ENCODE measurements at regions not wholly inside any gene's neighbourhood (a gene's known extent, or its start where the extent isn't known, plus 50 kb on each side); places are given as distances from the start of the nearest gene placed in this dataset.

- H3K27me3 Mint-ChIP-seq: peaks cover 5% of the 10 kb centered on the region
- no peak for ATAC-seq (ENCODE audit: low read depth)
- no peak overlapping the region for H3K27ac Mint-ChIP-seq
- no peaks in the 10 kb centered on the region for H3K36me3 Mint-ChIP-seq
- no peaks in the 10 kb centered on the region for H3K4me1 Mint-ChIP-seq
- no peak overlapping the region for H3K4me3 Mint-ChIP-seq
- no peaks in the 10 kb centered on the region for H3K9me3 Mint-ChIP-seq
- no peak for DNase-seq (ENCODE audit: low spot score in 2 of 2)
These were observed 76.5 kb upstream of the ITPRID1 start for GRCh38 chr7:31437250-31437865.

- ATAC-seq (ENCODE audit: low read depth) (no peak), DNase-seq (ENCODE audit: low spot score in 2 of 2) (no peak)
- Mint-ChIP-seq H3K27me3 (peaks cover 4% of the 10 kb centered on the region), H3K27ac (no peak overlapping the region), H3K4me3 (no peak overlapping the region), H3K4me1 (no peaks in the 10 kb centered on the region), H3K36me3 (no peaks in the 10 kb centered on the region), H3K9me3 (no peaks in the 10 kb centered on the region)
These were observed 74.7 kb upstream of the ITPRID1 start for GRCh38 chr7:31439165-31439564.

GRCh38 chr7:31440511-31440910 is 73.4 kb upstream of the ITPRID1 start:
- Mint-ChIP-seq H3K4me3 (no peak overlapping the region), H3K9me3 (no peaks in the 10 kb centered on the region), H3K36me3 (no peaks in the 10 kb centered on the region), H3K4me1 (no peaks in the 10 kb centered on the region), H3K27ac (no peak overlapping the region), H3K27me3 (peaks cover 4% of the 10 kb centered on the region)
- DNase-seq (ENCODE audit: low spot score in 2 of 2): no peak
- ATAC-seq (ENCODE audit: low read depth): no peak

GRCh38 chr7:31442626-31443025 is 71.3 kb upstream of the ITPRID1 start:
- DNase-seq (ENCODE audit: low spot score in 2 of 2): no peak
- H3K36me3 Mint-ChIP-seq: no peaks in the 10 kb centered on the region

GRCh38 chr7:31443457-31443856 is 70.4 kb upstream of the ITPRID1 start:
- H3K27me3 Mint-ChIP-seq: peaks cover 3% of the 10 kb centered on the region
- H3K9me3 Mint-ChIP-seq: no peaks in the 10 kb centered on the region
- ATAC-seq (ENCODE audit: low read depth) (no peak), DNase-seq (ENCODE audit: low spot score in 2 of 2) (peak in 1 of 2 donors; percentile 19)
- no peaks in the 10 kb centered on the region for H3K36me3 Mint-ChIP-seq
- no peak overlapping the region for H3K27ac Mint-ChIP-seq
- no peak overlapping the region for H3K4me3 Mint-ChIP-seq
- H3K4me1 Mint-ChIP-seq: no peaks in the 10 kb centered on the region

More at GRCh38 chr7:31442626-31443025, 71.3 kb upstream of the ITPRID1 start:
- ATAC-seq (ENCODE audit: low read depth): no peak
- Mint-ChIP-seq H3K4me1 (no peaks in the 10 kb centered on the region), H3K27me3 (peaks cover 3% of the 10 kb centered on the region), H3K9me3 (no peaks in the 10 kb centered on the region), H3K27ac (no peak overlapping the region), H3K4me3 (no peak overlapping the region)

- H3K27me3 Mint-ChIP-seq: peaks cover 6% of the 10 kb centered on the region
- no peak overlapping the region for H3K27ac Mint-ChIP-seq
- H3K9me3 Mint-ChIP-seq: no peaks in the 10 kb centered on the region
- H3K4me3 Mint-ChIP-seq: no peak overlapping the region
- H3K36me3 Mint-ChIP-seq: no peaks in the 10 kb centered on the region
- DNase-seq (ENCODE audit: low spot score in 2 of 2): no peak
- ATAC-seq (ENCODE audit: low read depth): no peak
- no peaks in the 10 kb centered on the region for H3K4me1 Mint-ChIP-seq
These were observed 69.7 kb upstream of the ITPRID1 start for GRCh38 chr7:31444196-31444595.

GRCh38 chr7:31445686-31446355 is 68.1 kb upstream of the ITPRID1 start:
- no peak overlapping the region for H3K4me3 Mint-ChIP-seq
- H3K27me3 Mint-ChIP-seq: peaks cover 12% of the 10 kb centered on the region
- H3K27ac Mint-ChIP-seq: no peak overlapping the region
- no peaks in the 10 kb centered on the region for H3K36me3 Mint-ChIP-seq
- no peak for ATAC-seq (ENCODE audit: low read depth)
- no peak for DNase-seq (ENCODE audit: low spot score in 2 of 2)
- H3K9me3 Mint-ChIP-seq: no peaks in the 10 kb centered on the region
- no peaks in the 10 kb centered on the region for H3K4me1 Mint-ChIP-seq

- Mint-ChIP-seq H3K4me1 (no peaks in the 10 kb centered on the region), H3K27ac (no peak overlapping the region), H3K9me3 (no peaks in the 10 kb centered on the region), H3K4me3 (no peak overlapping the region), H3K36me3 (no peaks in the 10 kb centered on the region), H3K27me3 (peaks cover 12% of the 10 kb centered on the region)
- DNase-seq (ENCODE audit: low spot score in 2 of 2) (no peak), ATAC-seq (ENCODE audit: low read depth) (no peak)
These were observed 65.2 kb upstream of the ITPRID1 start for GRCh38 chr7:31448649-31449048.

GRCh38 chr7:31455844-31456243 is 58.0 kb upstream of the ITPRID1 start:
- Mint-ChIP-seq H3K4me3 (no peak overlapping the region), H3K4me1 (no peaks in the 10 kb centered on the region), H3K27ac (no peak overlapping the region), H3K36me3 (no peaks in the 10 kb centered on the region), H3K27me3 (peaks cover 8% of the 10 kb centered on the region), H3K9me3 (no peaks in the 10 kb centered on the region)
- ATAC-seq (ENCODE audit: low read depth): no peak
- no peak for DNase-seq (ENCODE audit: low spot score in 2 of 2)

GRCh38 chr7:31456646-31457368 is 57.1 kb upstream of the ITPRID1 start:
- no peaks in the 10 kb centered on the region for H3K4me1 Mint-ChIP-seq
- no peaks in the 10 kb centered on the region for H3K36me3 Mint-ChIP-seq
- H3K27ac Mint-ChIP-seq: no peak overlapping the region
- no peaks in the 10 kb centered on the region for H3K9me3 Mint-ChIP-seq
- no peak for ATAC-seq (ENCODE audit: low read depth)
- H3K4me3 Mint-ChIP-seq: no peak overlapping the region
- H3K27me3 Mint-ChIP-seq: peaks cover 6% of the 10 kb centered on the region
- no peak for DNase-seq (ENCODE audit: low spot score in 2 of 2)

- no peaks in the 10 kb centered on the region for H3K36me3 Mint-ChIP-seq
These were observed 56.3 kb upstream of the ITPRID1 start for GRCh38 chr7:31457551-31457950.

GRCh38 chr7:31458203-31458602 is 55.7 kb upstream of the ITPRID1 start:
- no peak overlapping the region for H3K4me3 Mint-ChIP-seq
- no peak overlapping the region for H3K27ac Mint-ChIP-seq
- no peaks in the 10 kb centered on the region for H3K9me3 Mint-ChIP-seq

More at GRCh38 chr7:31457551-31457950, 56.3 kb upstream of the ITPRID1 start:
- no peak for ATAC-seq (ENCODE audit: low read depth)
- DNase-seq (ENCODE audit: low spot score in 2 of 2): no peak
- peaks cover 5% of the 10 kb centered on the region for H3K27me3 Mint-ChIP-seq
- H3K9me3 Mint-ChIP-seq: no peaks in the 10 kb centered on the region
- no peak overlapping the region for H3K27ac Mint-ChIP-seq
- H3K4me1 Mint-ChIP-seq: no peaks in the 10 kb centered on the region
- no peak overlapping the region for H3K4me3 Mint-ChIP-seq

GRCh38 chr7:31462636-31463035 is 51.3 kb upstream of the ITPRID1 start:
- Mint-ChIP-seq H3K27me3 (peaks cover 1% of the 10 kb centered on the region), H3K9me3 (no peaks in the 10 kb centered on the region), H3K27ac (no peak overlapping the region), H3K4me3 (no peak overlapping the region), H3K4me1 (no peaks in the 10 kb centered on the region), H3K36me3 (no peaks in the 10 kb centered on the region)
- ATAC-seq (ENCODE audit: low read depth): no peak
- no peak for DNase-seq (ENCODE audit: low spot score in 2 of 2)

More at GRCh38 chr7:31458203-31458602, 55.7 kb upstream of the ITPRID1 start:
- no peak for ATAC-seq (ENCODE audit: low read depth)
- H3K36me3 Mint-ChIP-seq: no peaks in the 10 kb centered on the region
- H3K27me3 Mint-ChIP-seq: peaks cover 5% of the 10 kb centered on the region
- no peak for DNase-seq (ENCODE audit: low spot score in 2 of 2)
- H3K4me1 Mint-ChIP-seq: no peaks in the 10 kb centered on the region
